ENCODE measurements at regions not wholly inside any gene's neighbourhood (a gene's known extent, or its start where the extent isn't known, plus 50 kb on each side); places are given as distances from the start of the nearest gene placed in this dataset.

DNA sequence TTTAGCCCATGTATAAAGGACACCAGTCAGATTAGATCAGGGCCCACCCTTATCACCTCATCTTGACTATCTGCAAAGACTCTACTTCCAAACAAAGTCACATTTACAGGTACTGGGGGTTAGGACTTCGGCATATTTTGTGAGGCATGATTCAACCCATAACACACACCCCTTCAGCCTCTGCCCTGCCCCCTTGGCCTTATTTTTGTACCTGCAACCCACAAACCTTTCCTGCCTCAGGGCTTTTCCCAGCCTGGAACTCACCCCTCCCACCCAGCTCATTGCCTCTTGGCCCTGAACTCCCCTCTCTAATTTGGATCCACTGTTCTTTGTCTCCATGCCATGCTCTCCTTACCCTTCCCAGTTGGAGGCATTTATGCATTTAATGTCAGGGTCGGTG lies 1116.9 kb downstream of the TBC1D22A start:
- TF ChIP-seq EZH2phosphoT487 (conservative IDR thresholded peaks at IDR 0.05; ENCODE audit: low read length), result no peak
- TF ChIP-seq, protein P1, sequence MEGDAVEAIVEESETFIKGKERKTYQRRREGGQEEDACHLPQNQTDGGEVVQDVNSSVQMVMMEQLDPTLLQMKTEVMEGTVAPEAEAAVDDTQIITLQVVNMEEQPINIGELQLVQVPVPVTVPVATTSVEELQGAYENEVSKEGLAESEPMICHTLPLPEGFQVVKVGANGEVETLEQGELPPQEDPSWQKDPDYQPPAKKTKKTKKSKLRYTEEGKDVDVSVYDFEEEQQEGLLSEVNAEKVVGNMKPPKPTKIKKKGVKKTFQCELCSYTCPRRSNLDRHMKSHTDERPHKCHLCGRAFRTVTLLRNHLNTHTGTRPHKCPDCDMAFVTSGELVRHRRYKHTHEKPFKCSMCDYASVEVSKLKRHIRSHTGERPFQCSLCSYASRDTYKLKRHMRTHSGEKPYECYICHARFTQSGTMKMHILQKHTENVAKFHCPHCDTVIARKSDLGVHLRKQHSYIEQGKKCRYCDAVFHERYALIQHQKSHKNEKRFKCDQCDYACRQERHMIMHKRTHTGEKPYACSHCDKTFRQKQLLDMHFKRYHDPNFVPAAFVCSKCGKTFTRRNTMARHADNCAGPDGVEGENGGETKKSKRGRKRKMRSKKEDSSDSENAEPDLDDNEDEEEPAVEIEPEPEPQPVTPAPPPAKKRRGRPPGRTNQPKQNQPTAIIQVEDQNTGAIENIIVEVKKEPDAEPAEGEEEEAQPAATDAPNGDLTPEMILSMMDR (IDR thresholded peaks at IDR 0.05; ENCODE audit: insufficient read depth, low read length, poor library complexity, severe bottlenecking), result no peak
- no peak overlapping the region for H3K9ac ChIP-seq (ENCODE audit: low read length)
- no peaks in the 10 kb centered on the region for H3K36me3 ChIP-seq (ENCODE audit: low read length)
- H3K27me3 ChIP-seq (ENCODE audit: low read length), result no peaks in the 10 kb centered on the region
- H3K9me3 ChIP-seq (ENCODE audit: insufficient read depth, low read length), result no peaks in the 10 kb centered on the region
- H3K79me2 ChIP-seq (ENCODE audit: insufficient read depth, low read length), result no peaks in the 10 kb centered on the region
- H3K4me3 ChIP-seq (ENCODE audit: insufficient read depth, low read length, poor library complexity, severe bottlenecking), result no peak overlapping the region
- no peaks in the 10 kb centered on the region for H3K9me2 ChIP-seq (replicated peaks; ENCODE audit: insufficient read depth, low read length)
- no peak overlapping the region for H2AFZ ChIP-seq (ENCODE audit: low read depth, low read length, severe bottlenecking)
- no peak overlapping the region for H3K4me2 ChIP-seq (ENCODE audit: low read depth, low read length, poor library complexity, severe bottlenecking)
- no peak overlapping the region for H3K27ac ChIP-seq (ENCODE audit: low read depth, low read length)
- no peaks in the 10 kb centered on the region for H3F3A ChIP-seq (ENCODE audit: insufficient read depth)
- no peaks in the 10 kb centered on the region for H4K20me1 ChIP-seq (ENCODE audit: low read depth, low read length)

DNA sequence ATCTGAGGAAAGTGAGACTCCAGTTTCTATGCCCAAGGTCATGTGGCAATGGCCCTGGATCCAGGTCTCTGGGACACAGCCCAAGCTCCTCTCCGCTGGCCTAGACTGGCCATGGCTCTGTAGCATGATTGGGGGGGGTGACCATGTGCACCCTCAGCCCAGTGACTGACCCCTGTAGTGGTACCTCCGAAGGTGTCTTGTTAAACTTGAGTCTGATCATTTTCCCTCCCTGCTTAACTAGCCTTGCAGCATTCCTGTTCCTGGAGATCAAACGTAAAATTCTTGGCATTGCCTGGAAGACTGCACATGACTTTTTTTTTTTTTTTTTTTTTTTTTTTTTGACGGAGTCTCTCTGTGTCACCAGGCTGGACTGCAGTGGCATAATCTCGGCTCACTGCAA lies 1116.0 kb downstream of the TBC1D22A start:
- H3K27me3 ChIP-seq (ENCODE audit: low read length), result no peaks in the 10 kb centered on the region
- H3K4me3 ChIP-seq (ENCODE audit: insufficient read depth, low read length, poor library complexity, severe bottlenecking), result no peak overlapping the region
- TF ChIP-seq, protein P1 (IDR thresholded peaks at IDR 0.05; ENCODE audit: insufficient read depth, low read length, poor library complexity, severe bottlenecking), result no peak
- no peak for TF ChIP-seq EZH2phosphoT487 (conservative IDR thresholded peaks at IDR 0.05; ENCODE audit: low read length)
- H3F3A ChIP-seq (ENCODE audit: insufficient read depth), result no peaks in the 10 kb centered on the region
- no peak overlapping the region for H3K9ac ChIP-seq (ENCODE audit: low read length)
- no peaks in the 10 kb centered on the region for H3K36me3 ChIP-seq (ENCODE audit: low read length)
- no peaks in the 10 kb centered on the region for H4K20me1 ChIP-seq (ENCODE audit: low read depth, low read length)
- H3K79me2 ChIP-seq (ENCODE audit: insufficient read depth, low read length), result no peaks in the 10 kb centered on the region
- H3K9me3 ChIP-seq (ENCODE audit: insufficient read depth, low read length), result no peaks in the 10 kb centered on the region
- H3K4me2 ChIP-seq (ENCODE audit: low read depth, low read length, poor library complexity, severe bottlenecking), result no peak overlapping the region
- H3K9me2 ChIP-seq (replicated peaks; ENCODE audit: insufficient read depth, low read length), result no peaks in the 10 kb centered on the region
- no peak overlapping the region for H2AFZ ChIP-seq (ENCODE audit: low read depth, low read length, severe bottlenecking)
- H3K27ac ChIP-seq (ENCODE audit: low read depth, low read length), result no peak overlapping the region

DNA sequence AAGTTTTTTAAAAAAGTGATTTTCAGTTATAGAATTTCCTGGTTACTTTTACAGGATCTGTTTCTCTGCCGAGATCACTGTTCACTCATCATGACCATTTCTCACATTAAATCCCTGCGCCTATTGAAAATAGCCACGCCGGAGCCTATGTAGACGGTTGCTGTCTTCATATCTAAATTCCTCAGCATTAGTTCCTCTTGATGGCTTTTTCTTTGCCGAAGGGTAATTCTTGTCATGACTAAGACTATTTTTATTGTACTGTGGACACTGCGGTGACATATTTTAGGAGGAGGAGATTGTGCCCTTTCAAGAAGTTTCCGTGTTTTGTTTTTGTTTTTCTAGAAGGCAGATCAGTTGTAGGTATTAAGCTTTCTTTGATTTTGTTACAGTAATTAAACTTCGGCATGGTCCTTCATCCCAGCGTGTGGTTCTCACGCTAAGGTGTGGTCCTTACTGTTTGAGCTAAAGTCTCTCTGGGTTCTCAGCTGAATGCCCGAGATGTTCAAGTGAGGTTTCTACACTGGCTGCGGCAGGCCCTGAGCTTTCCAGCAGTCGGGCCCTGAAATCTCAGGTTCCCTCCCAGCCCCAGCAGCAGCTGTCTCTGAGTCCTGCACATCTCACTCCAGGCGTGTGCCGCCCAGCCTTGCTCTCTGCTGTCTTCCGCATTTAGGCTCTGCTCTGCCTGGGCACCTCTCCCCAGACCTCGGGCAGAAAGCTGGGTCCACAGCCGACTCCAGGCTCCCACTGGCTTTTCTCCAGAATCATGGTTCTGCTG lies 1110.5 kb downstream of the TBC1D22A start:
- Histone ChIP-seq H3K36me3 (ENCODE audit: low read length) (peaks cover 5% of the 10 kb centered on the region; the same call in 1 of the 2 replicates), H3K9me3 (ENCODE audit: insufficient read depth, low read length) (peaks cover 5% of the 10 kb centered on the region; the same call in 1 of the 2 replicates), H3K79me2 (ENCODE audit: insufficient read depth, low read length) (no peaks in the 10 kb centered on the region), H3K9ac (ENCODE audit: low read length) (no peak overlapping the region), H2AFZ (ENCODE audit: low read depth, low read length, severe bottlenecking) (no peak overlapping the region), H3K4me2 (ENCODE audit: low read depth, low read length, poor library complexity, severe bottlenecking) (no peak overlapping the region), H3K9me2 (replicated peaks; ENCODE audit: insufficient read depth, low read length) (no peaks in the 10 kb centered on the region), H3K27ac (ENCODE audit: low read depth, low read length) (no peak overlapping the region), H3K4me3 (ENCODE audit: insufficient read depth, low read length, poor library complexity, severe bottlenecking) (no peak overlapping the region), H3F3A (ENCODE audit: insufficient read depth) (no peaks in the 10 kb centered on the region), H4K20me1 (ENCODE audit: low read depth, low read length) (no peaks in the 10 kb centered on the region), H3K27me3 (ENCODE audit: low read length) (no peaks in the 10 kb centered on the region)
- no peak for TF ChIP-seq EZH2phosphoT487 (conservative IDR thresholded peaks at IDR 0.05; ENCODE audit: low read length)
- TF ChIP-seq, protein P1 (IDR thresholded peaks at IDR 0.05; ENCODE audit: insufficient read depth, low read length, poor library complexity, severe bottlenecking), result no peak
